ENCODE measurements at regions not wholly inside any gene's neighbourhood (a gene's known extent, or its start where the extent isn't known, plus 50 kb on each side); places are given as distances from the start of the nearest gene placed in this dataset.

- peak; percentile 53 for TF ChIP-seq EP300 (IDR thresholded peaks at IDR 0.05)
- TF ChIP-seq CTCF (IDR thresholded peaks at IDR 0.05), result no peak
- no peak for TF ChIP-seq POLR2A (IDR thresholded peaks at IDR 0.05)
- no peaks in the 10 kb centered on the region for H3K27me3 ChIP-seq
- H3K9me3 ChIP-seq, result no peaks in the 10 kb centered on the region
- intact Hi-C loops (cut with DNase I), result no loop called here
- H3K4me1 ChIP-seq (ENCODE audit: insufficient read depth), result peaks cover 9% of the 10 kb centered on the region
- no peaks in the 10 kb centered on the region for H3K36me3 ChIP-seq
- DNase-seq, result peak in 3 of 5 donors; percentile 53 to 83 (median 61)
- no peak overlapping the region for H3K27ac ChIP-seq
- 88 to 91% (median 88%) methylated on average over 3 of the region's 3 CpGs for WGBS, 3 donors
- no peak overlapping the region for H3K4me3 ChIP-seq
Measured at GRCh38 chr11:130652671-130653335, 204.4 kb downstream of the ADAMTS15 start.

DNA sequence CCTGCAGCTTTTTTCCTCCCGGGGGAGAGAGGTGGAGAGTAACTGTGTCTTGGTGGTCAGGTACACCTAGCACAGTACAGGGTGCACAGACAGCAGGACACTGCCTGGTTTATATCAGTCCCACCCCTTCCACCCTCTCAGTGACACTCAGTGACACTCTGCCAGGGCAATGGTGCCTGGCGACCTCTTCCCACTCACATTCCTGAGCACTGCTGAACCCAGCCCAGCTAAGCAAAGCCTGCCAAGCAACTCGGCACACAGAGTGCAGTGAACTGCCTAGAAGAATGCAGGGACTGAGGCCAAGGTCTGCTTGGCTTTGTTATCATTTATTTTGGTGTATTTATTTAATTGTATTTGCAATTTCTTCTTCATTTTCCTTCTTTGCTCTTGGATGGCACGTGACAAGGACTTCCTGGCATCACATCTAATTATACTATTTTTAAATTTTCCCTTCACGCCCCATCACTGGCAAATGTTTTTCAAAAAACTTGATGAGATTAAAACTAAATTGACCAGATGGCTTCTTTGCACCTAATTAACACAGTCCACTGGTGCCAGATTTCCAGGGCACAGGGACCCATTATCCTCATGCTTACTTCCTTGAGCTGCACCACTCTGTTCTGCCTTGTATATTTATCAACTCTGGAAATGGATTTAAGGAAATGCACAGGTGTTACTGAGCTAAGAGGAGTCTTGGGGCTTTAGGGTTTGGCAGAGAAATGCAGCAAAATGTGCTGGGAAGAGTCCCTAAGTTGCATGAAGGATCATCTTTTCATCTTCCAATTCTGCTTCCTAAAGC lies 205.6 kb downstream of the ADAMTS15 start:
- intact Hi-C loops (cut with DNase I), result no loop called here
- no peaks in the 10 kb centered on the region for H3K27me3 ChIP-seq
- DNase-seq, result peak in 4 of 5 donors; percentile 36 to 80 (median 44)
- TF ChIP-seq EP300 (IDR thresholded peaks at IDR 0.05), result no peak
- no peak for TF ChIP-seq CTCF (IDR thresholded peaks at IDR 0.05)
- no peak for TF ChIP-seq POLR2A (IDR thresholded peaks at IDR 0.05)
- WGBS, 3 donors, result 4 to 15% (median 8%) methylated on average over 5 of the region's 5 CpGs
- no peaks in the 10 kb centered on the region for H3K9me3 ChIP-seq
- H3K4me3 ChIP-seq, result no peak overlapping the region
- H3K36me3 ChIP-seq, result no peaks in the 10 kb centered on the region
- H3K27ac ChIP-seq, result no peak overlapping the region
- H3K4me1 ChIP-seq (ENCODE audit: insufficient read depth), result peaks cover 7% of the 10 kb centered on the region

DNA sequence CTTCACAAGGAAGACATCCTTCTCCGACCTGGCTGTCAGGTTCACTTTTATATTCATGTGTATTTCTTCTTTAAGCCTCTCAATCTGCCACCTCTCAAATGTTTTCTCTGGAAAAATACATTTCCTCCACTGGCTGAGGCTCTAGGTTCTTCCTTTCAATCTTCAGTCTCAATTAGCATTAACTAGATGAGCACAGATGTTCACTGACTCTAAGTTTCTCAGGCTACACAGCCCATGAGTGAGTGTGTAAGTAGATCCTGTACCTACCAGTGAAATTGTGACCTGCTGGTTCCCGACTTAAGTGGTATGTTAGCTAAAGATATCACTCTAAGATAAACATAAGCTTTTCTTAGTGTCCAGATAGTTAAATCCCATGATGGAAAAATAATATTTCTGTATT lies 206.9 kb downstream of the ADAMTS15 start:
- intact Hi-C loops (cut with DNase I), result no loop called here
- TF ChIP-seq CTCF (IDR thresholded peaks at IDR 0.05) (no peak), EP300 (IDR thresholded peaks at IDR 0.05) (no peak), POLR2A (IDR thresholded peaks at IDR 0.05) (no peak)
- DNase-seq, result no peak
- Histone ChIP-seq H3K27ac (no peak overlapping the region), H3K4me1 (ENCODE audit: insufficient read depth) (peaks cover 7% of the 10 kb centered on the region), H3K4me3 (no peak overlapping the region), H3K27me3 (no peaks in the 10 kb centered on the region), H3K36me3 (no peaks in the 10 kb centered on the region), H3K9me3 (no peaks in the 10 kb centered on the region)
- WGBS, 3 donors, result 88 to 92% (median 90%) methylated on average over 2 of the region's 2 CpGs

- no peak overlapping the region for H3K4me3 ChIP-seq
- H3K27ac ChIP-seq, result no peak overlapping the region
- intact Hi-C loops (cut with DNase I), result no loop called here
- H3K9me3 ChIP-seq, result no peaks in the 10 kb centered on the region
- WGBS, 3 donors, result 70 to 88% (median 76%) methylated on average over 1 of the region's 1 CpG
- H3K4me1 ChIP-seq (ENCODE audit: insufficient read depth), result no peaks in the 10 kb centered on the region
- H3K27me3 ChIP-seq, result no peaks in the 10 kb centered on the region
- no peak for DNase-seq
- TF ChIP-seq POLR2A (IDR thresholded peaks at IDR 0.05) (no peak), EP300 (IDR thresholded peaks at IDR 0.05) (no peak), CTCF (IDR thresholded peaks at IDR 0.05) (no peak)
- H3K36me3 ChIP-seq, result no peaks in the 10 kb centered on the region
Measured at GRCh38 chr11:130666781-130667251, 218.4 kb downstream of the ADAMTS15 start.

Measured in ovary (tissue), 7 donors.